HepG2 (cell line): ENCODE measurements at regions not wholly inside any gene's neighbourhood (a gene's known extent, or its start where the extent isn't known, plus 50 kb on each side); places are given as distances from the start of the nearest gene placed in this dataset.

Experiments used
- ATAC-seq: fragments of 200-7000 bp; cut with Tn5 transposase; 3 replicates; pipeline ENCODE4 v1.9.1; 2020; ENCODE audit warnings: mild to moderate bottlenecking, moderate library complexity
- BruUV-seq: library from RNA; stranded (reverse); fragments of 400-500 nt; replicated peaks from 2 replicates; lab custom pipeline; 2021; lab: Mats Ljungman, UMichigan
- CTCF ChIA-PET: fragments of 300-600 bp; formaldehyde crosslinking; extraction: SDS; loops from one replicate; lab custom pipeline; 2021; ENCODE audit warnings: low total read pairs, inconsistent platforms, low intra/inter-chr PET ratio; lab: Yijun Ruan, JAX
- POLR2A ChIA-PET: fragments of 350-600 bp; sonication (Branson Sonifier 250); formaldehyde crosslinking; loops from one replicate; lab custom pipeline; 2020; ENCODE audit warnings: antibody characterized with exemption, inconsistent platforms; lab: Yijun Ruan, JAX
- DNase-seq: peaks from one replicate; pipeline ENCODE4 v3.0.0-alpha.2; 2015; ENCODE audit warnings: low spot score
- FAIRE-seq: peaks from 3 replicates; lab custom pipeline; 2011; peaks lifted over from hg19 to GRCh38; lab: Jason Lieb, UNC
- H2AFZ ChIP-seq: one replicate; pipeline ENCODE4 v1.6.1; 2011; ENCODE audit warnings: low read length, inconsistent platforms
- H3K27ac ChIP-seq: fragments of 300-600 bp; 3 replicates; pipeline ENCODE4 v1.8.0; 2011; ENCODE audit warnings: mixed run types, mild to moderate bottlenecking, mixed read lengths, low read length, inconsistent platforms; ENCODE audit not compliant: insufficient read depth; ENCODE audit errors: extremely low read length
- H3K27me3 ChIP-seq, 2 experiments: fragments of 200-600 bp in 1 of 2; 2 replicates in 1 of 2; 3 replicates in 1 of 2; pipeline versions ENCODE4 v1.6.0 to v1.8.0; 2011; ENCODE audit warnings: low read length in 2 of 2, mild to moderate bottlenecking in 2 of 2, moderate library complexity in 2 of 2, inconsistent platforms in 1 of 2; ENCODE audit not compliant: insufficient read depth in 2 of 2, control insufficient read depth in 1 of 2
- H3K36me3 ChIP-seq, 2 experiments: fragments of 200-600 bp in 1 of 2; replicated peaks in 1 of 2; 2 replicates in 1 of 2; 3 replicates in 1 of 2; pipeline versions ENCODE4 v1.5.1 to v1.8.0; 2011; ENCODE audit warnings: low read length in 2 of 2, inconsistent platforms in 1 of 2; ENCODE audit not compliant: insufficient read depth in 2 of 2, control insufficient read depth in 1 of 2
- H3K4me1 ChIP-seq: 2 replicates; pipeline ENCODE4 v1.5.1; 2012; ENCODE audit warnings: low read length, inconsistent platforms; ENCODE audit not compliant: insufficient read depth
- H3K4me2 ChIP-seq: 2 replicates; pipeline ENCODE4 v1.6.0; 2011; ENCODE audit warnings: low read depth, low read length, inconsistent platforms
- H3K4me3 ChIP-seq, 3 experiments: fragments of 200-600 bp in 1 of 3; sonication (generic), shearing (Covaris generic) in 1 of 3; replicated peaks in 1 of 3; 2 replicates each; pipeline ENCODE4 v1.5.1; 2011 to 2016; ENCODE audit warnings: low read length in 3 of 3, inconsistent platforms in 2 of 3, low read depth in 2 of 3, mild to moderate bottlenecking in 2 of 3, control low read depth in 1 of 3, mixed read lengths in 1 of 3; ENCODE audit not compliant: insufficient read depth in 1 of 3
- H3K79me2 ChIP-seq: one replicate; pipeline ENCODE4 v1.6.1; 2011; ENCODE audit warnings: low read length, inconsistent platforms; ENCODE audit not compliant: insufficient read depth
- H3K9ac ChIP-seq: 2 replicates; pipeline ENCODE4 v1.6.0; 2011; ENCODE audit warnings: mild to moderate bottlenecking, low read depth, low read length, inconsistent platforms; ENCODE audit not compliant: insufficient read depth
- H3K9me3 ChIP-seq: 2 replicates; pipeline ENCODE4 v1.5.1; 2012; ENCODE audit warnings: mild to moderate bottlenecking, low read length
- H4K20me1 ChIP-seq: 2 replicates; pipeline ENCODE4 v1.6.0; 2011; ENCODE audit warnings: inconsistent platforms, mild to moderate bottlenecking, low read length, moderate library complexity; ENCODE audit not compliant: insufficient read depth
- ATF7 ChIP-seq, 2 experiments: fragments of 450-650 bp in 1 of 2; sonication (generic) in 1 of 2; formaldehyde crosslinking in 1 of 2; IDR thresholded peaks; 2 replicates each; pipeline versions ENCODE4 v1.4.0 to v1.6.1; 2016 to 2020; ENCODE audit warnings: antibody characterized with exemption in 1 of 2, mild to moderate bottlenecking in 1 of 2, missing genetic modification reagents in 1 of 2
- BHLHE40 ChIP-seq: IDR thresholded peaks from 2 replicates; pipeline ENCODE4 v1.6.1; 2011; ENCODE audit warnings: low read length, improper control_type of control experiment
- CSRNP2 ChIP-seq: sonication (generic); formaldehyde crosslinking; conservative IDR thresholded peaks from 2 replicates; pipeline ENCODE4 v1.8.0; 2022; ENCODE audit warnings: low read depth, missing genetic modification reagents
- HDAC6 ChIP-seq: fragments of 200-600 bp; sonication (generic); IDR thresholded peaks from 2 replicates; pipeline ENCODE4 v1.7.0; 2017; ENCODE audit warnings: mild to moderate bottlenecking, antibody characterized with exemption, low read length, low read depth
- MBD4 ChIP-seq: IDR thresholded peaks from 2 replicates; pipeline ENCODE4 v1.6.1; 2012; ENCODE audit warnings: low read length, inconsistent platforms, borderline replicate concordance
- MNT ChIP-seq: fragments of 450-650 bp; IDR thresholded peaks from 2 replicates; pipeline ENCODE4 v1.6.1; 2016
- NCOA2 ChIP-seq: sonication (generic); formaldehyde crosslinking; IDR thresholded peaks from 2 replicates; pipeline ENCODE4 v1.8.0; 2022; ENCODE audit warnings: inconsistent platforms
- NFYC ChIP-seq: IDR thresholded peaks from 2 replicates; pipeline ENCODE4 v1.6.1; 2016; ENCODE audit warnings: missing genetic modification reagents, missing compliant biosample characterization
- POLR2G ChIP-seq: fragments of 200-400 bp; formaldehyde crosslinking; IDR thresholded peaks from 2 replicates; pipeline ENCODE4 v1.6.1; 2018; ENCODE audit warnings: mild to moderate bottlenecking, low read depth, low read length, moderate library complexity
- SNAPC2 ChIP-seq: sonication (generic); formaldehyde crosslinking; IDR thresholded peaks from 2 replicates; pipeline ENCODE4 v1.8.1; 2022; ENCODE audit warnings: mild to moderate bottlenecking, missing genetic modification reagents
- TCF7 ChIP-seq: sonication (generic); IDR thresholded peaks from 2 replicates; pipeline ENCODE4 v1.6.1; 2016; ENCODE audit warnings: antibody characterized with exemption, low read depth
- WGBS: methylation state at CpG from one replicate; pipeline ENCODE4 v1.1.6; 2017; ENCODE audit warnings: low lambda C conversion rate; 5-methylcytosine and 5-hydroxymethylcytosine counted together
- in situ Hi-C: cut with HindIII; loops from 2 replicates; pipeline ENCODE4 v1.10.0; 2017; ENCODE audit warnings: low pct_unique_long_range_greater_than_20kb; ENCODE audit not compliant: extremely low pct_ligation_motif_present
- intact Hi-C: fragments of 100-400 bp; cut with micrococcal nuclease; formaldehyde crosslinking; loops from one replicate; pipeline ENCODE4 v1.10.0; 2022; ENCODE audit not compliant: unreplicated experiment

GRCh38 chr13:106032441-106032840 lies 503.0 kb downstream of the EFNB2 start:
- H3K9ac ChIP-seq, result no peak overlapping the region
- intact Hi-C loops (no loop called here), in situ Hi-C loops (no loop called here)
- ATAC-seq (no peak), DNase-seq (no peak), FAIRE-seq (no peak)
- no peaks in the 10 kb centered on the region for H3K9me3 ChIP-seq
- no peaks in the 10 kb centered on the region for H3K79me2 ChIP-seq
- BruUV-seq, result no TSS peak
- H3K27ac ChIP-seq, result no peak overlapping the region
- no peaks in the 10 kb centered on the region for H4K20me1 ChIP-seq
- POLR2A ChIA-PET, result no interaction called here
- no peak overlapping the region for H2AFZ ChIP-seq
- 77% methylated on average over 2 of the region's 2 CpGs for WGBS
- H3K4me2 ChIP-seq, result no peak overlapping the region
- H3K27me3 ChIP-seq, result no peaks in the 10 kb centered on the region
- TF ChIP-seq TCF7, result no peak
- TF ChIP-seq NFYC (CRISPR knock-in tag), result no peak
- no peak for TF ChIP-seq HDAC6
- CTCF ChIA-PET, result no interaction called here
- H3K4me1 ChIP-seq, result no peaks in the 10 kb centered on the region
- H3K4me3 ChIP-seq, result no peak overlapping the region
- H3K36me3 ChIP-seq, result no peaks in the 10 kb centered on the region

GRCh38 chr13:106029676-106030290 lies 505.7 kb downstream of the EFNB2 start:
- WGBS, result 12% methylated on average over 7 of the region's 7 CpGs
- H3K79me2 ChIP-seq, result no peaks in the 10 kb centered on the region
- H2AFZ ChIP-seq, result no peak overlapping the region
- H3K27me3 ChIP-seq, result no peaks in the 10 kb centered on the region
- no peak overlapping the region for H3K4me3 ChIP-seq
- ChIA-PET CTCF (no interaction called here), POLR2A (no interaction called here)
- no peak overlapping the region for H3K9ac ChIP-seq
- no peak for DNase-seq
- H3K4me2 ChIP-seq, result no peak overlapping the region
- intact Hi-C loops, result no loop called here
- ATAC-seq, result no peak
- FAIRE-seq, result no peak
- H3K36me3 ChIP-seq, result no peaks in the 10 kb centered on the region
- in situ Hi-C loops, result no loop called here
- peak; percentile 50 for TF ChIP-seq MNT
- no peak for TF ChIP-seq BHLHE40
- no peak for TF ChIP-seq NCOA2 (CRISPR knock-in tag)
- TF ChIP-seq POLR2G, result no peak
- TF ChIP-seq MBD4, result no peak
- TF ChIP-seq ATF7 (IDR thresholded peaks at IDR 0.05), result no peak
- TF ChIP-seq ATF7 (CRISPR knock-in tag; IDR thresholded peaks at IDR 0.05), result no peak
- TF ChIP-seq SNAPC2 (CRISPR knock-in tag), result no peak
- no peak for TF ChIP-seq CSRNP2 (CRISPR knock-in tag)
- TF ChIP-seq, all 625 proteins: peak for 1
- H3K27ac ChIP-seq, result no peak overlapping the region
- H4K20me1 ChIP-seq, result no peaks in the 10 kb centered on the region
- no peaks in the 10 kb centered on the region for H3K9me3 ChIP-seq
- BruUV-seq, result no TSS peak
- H3K4me1 ChIP-seq, result no peaks in the 10 kb centered on the region
